Thyroid gland (tissue), 4 donors: ENCODE measurements at regions not wholly inside any gene's neighbourhood (a gene's known extent, or its start where the extent isn't known, plus 50 kb on each side); places are given as distances from the start of the nearest gene placed in this dataset.
A peak's percentile ranks its signal among the peaks of the same experiment; 100 is the strongest.

ENCODE experiments used
- DNase-seq, 2 donors: peaks; one replicate each; pipeline ENCODE4 v3.0.0-alpha.2; 2019
- H3K27ac ChIP-seq, 3 donors: fragments of 200-600 bp; sonication (generic); 1 replicate in 2 of 3; 2 replicates in 1 of 3; pipeline ENCODE4 v1.5.1; 2016 to 2019; ENCODE audit warnings: mild to moderate bottlenecking in 1 of 3, moderate library complexity in 1 of 3
- H3K27me3 ChIP-seq: fragments of 200-600 bp; sonication (generic); one replicate; pipeline ENCODE4 v1.5.1; 2019
- H3K36me3 ChIP-seq, 2 donors: fragments of 200-600 bp; sonication (generic); one replicate each; pipeline ENCODE4 v1.5.1; 2016 to 2019
- H3K4me1 ChIP-seq, 2 donors: fragments of 200-600 bp; sonication (generic); one replicate each; pipeline ENCODE4 v1.5.1; 2017 to 2019
- H3K4me3 ChIP-seq, 3 donors: fragments of 200-600 bp; sonication (generic); replicated peaks in 1 of 3; 1 replicate in 2 of 3; 2 replicates in 1 of 3; pipeline ENCODE4 v1.5.1; 2016; ENCODE audit warnings: mild to moderate bottlenecking in 1 of 3
- H3K9me3 ChIP-seq: fragments of 200-600 bp; sonication (generic); one replicate; pipeline ENCODE4 v1.5.1; 2017
- POLR2A ChIP-seq, 2 donors: fragments of 450-650 bp; IDR thresholded peaks; one replicate each; pipeline ENCODE4 v1.6.1; 2017; ENCODE audit warnings: antibody characterized with exemption in 2 of 2, mild to moderate bottlenecking in 2 of 2, moderate library complexity in 1 of 2
- WGBS, 2 donors: methylation state at CpG; one replicate each; pipeline ENCODE4 v1.1.5; 2017; 5-methylcytosine and 5-hydroxymethylcytosine counted together
- intact Hi-C: fragments of 100-400 bp; cut with DNase I; formaldehyde crosslinking; loops from one replicate; pipeline ENCODE4 v1.15.1; 2023
- TF ChIP-seq, protein P1 (sequence below), 6 experiments: fragments of 200-600 bp in 3 of 6; fragments of 450-650 bp in 3 of 6; sonication (generic) in 3 of 6; IDR thresholded peaks; one replicate each; pipeline ENCODE4 v1.5.1; 2016 to 2019; ENCODE audit warnings: antibody characterized with exemption in 6 of 6, mild to moderate bottlenecking in 2 of 6, inconsistent platforms in 1 of 6, moderate library complexity in 1 of 6

DNA sequence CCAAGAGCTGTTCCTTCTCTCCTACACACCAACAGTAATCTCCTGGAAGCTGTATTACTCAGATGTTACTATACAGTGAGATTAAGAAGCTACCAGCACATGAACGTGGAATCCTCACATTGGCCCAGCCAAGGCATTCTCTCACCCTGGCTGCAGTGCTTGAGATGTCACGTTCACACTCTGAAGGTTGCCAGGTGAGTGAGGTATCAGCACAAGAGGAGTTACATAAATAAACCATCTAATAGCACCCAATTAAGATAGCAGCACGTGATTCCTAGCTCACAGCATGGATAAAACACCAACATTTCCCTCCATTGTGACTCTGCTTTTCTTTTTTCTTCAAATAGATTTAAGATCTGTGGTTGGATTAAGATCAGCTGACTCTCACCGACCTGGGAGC lies 182.8 kb downstream of the PLPP3 start:
- H3K27ac ChIP-seq, result no peak overlapping the region
- intact Hi-C loops, result no loop called here
- TF ChIP-seq, protein P1, sequence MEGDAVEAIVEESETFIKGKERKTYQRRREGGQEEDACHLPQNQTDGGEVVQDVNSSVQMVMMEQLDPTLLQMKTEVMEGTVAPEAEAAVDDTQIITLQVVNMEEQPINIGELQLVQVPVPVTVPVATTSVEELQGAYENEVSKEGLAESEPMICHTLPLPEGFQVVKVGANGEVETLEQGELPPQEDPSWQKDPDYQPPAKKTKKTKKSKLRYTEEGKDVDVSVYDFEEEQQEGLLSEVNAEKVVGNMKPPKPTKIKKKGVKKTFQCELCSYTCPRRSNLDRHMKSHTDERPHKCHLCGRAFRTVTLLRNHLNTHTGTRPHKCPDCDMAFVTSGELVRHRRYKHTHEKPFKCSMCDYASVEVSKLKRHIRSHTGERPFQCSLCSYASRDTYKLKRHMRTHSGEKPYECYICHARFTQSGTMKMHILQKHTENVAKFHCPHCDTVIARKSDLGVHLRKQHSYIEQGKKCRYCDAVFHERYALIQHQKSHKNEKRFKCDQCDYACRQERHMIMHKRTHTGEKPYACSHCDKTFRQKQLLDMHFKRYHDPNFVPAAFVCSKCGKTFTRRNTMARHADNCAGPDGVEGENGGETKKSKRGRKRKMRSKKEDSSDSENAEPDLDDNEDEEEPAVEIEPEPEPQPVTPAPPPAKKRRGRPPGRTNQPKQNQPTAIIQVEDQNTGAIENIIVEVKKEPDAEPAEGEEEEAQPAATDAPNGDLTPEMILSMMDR (IDR thresholded peaks at IDR 0.05), result no peak
- no peak for TF ChIP-seq POLR2A (IDR thresholded peaks at IDR 0.05)
- H3K9me3 ChIP-seq, result no peaks in the 10 kb centered on the region
- H3K4me1 ChIP-seq, result peaks cover 18 to 21% of the 10 kb centered on the region in 2 donors
- no peaks in the 10 kb centered on the region for H3K36me3 ChIP-seq
- no peaks in the 10 kb centered on the region for H3K27me3 ChIP-seq
- peak; percentile 22 to 36 for DNase-seq
- WGBS, 2 donors, result 47 to 54% methylated on average over 4 of the region's 4 CpGs
- no peak overlapping the region for H3K4me3 ChIP-seq

DNA sequence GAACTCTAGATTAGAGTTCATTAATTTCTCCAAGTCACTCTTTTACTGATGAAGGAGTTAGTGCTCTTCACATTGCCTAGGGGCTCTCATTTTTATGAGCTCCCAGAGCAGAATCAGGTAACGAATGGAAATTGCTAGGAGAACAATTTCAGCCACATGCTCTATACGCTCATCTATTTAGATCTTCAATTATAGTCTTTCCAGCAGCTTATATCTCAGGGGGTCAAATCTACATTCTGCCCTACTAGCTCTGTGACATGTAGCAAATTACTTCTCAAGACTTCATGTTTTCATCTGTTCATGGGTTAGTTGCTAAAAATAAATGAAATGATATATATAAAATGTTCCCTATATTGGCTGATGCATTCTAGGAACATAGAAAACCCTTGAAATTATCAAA lies 183.6 kb downstream of the PLPP3 start:
- no peak overlapping the region for H3K27ac ChIP-seq
- no peak for DNase-seq
- 93 to 95% methylated on average over 2 of the region's 2 CpGs for WGBS, 2 donors
- intact Hi-C loops, result no loop called here
- no peak for TF ChIP-seq POLR2A (IDR thresholded peaks at IDR 0.05)
- TF ChIP-seq, protein P1 (IDR thresholded peaks at IDR 0.05), result no peak
- H3K36me3 ChIP-seq, result no peaks in the 10 kb centered on the region
- H3K4me3 ChIP-seq, result no peak overlapping the region
- no peaks in the 10 kb centered on the region for H3K9me3 ChIP-seq
- no peaks in the 10 kb centered on the region for H3K27me3 ChIP-seq
- H3K4me1 ChIP-seq, result peaks cover 18 to 21% of the 10 kb centered on the region in 2 donors

DNA sequence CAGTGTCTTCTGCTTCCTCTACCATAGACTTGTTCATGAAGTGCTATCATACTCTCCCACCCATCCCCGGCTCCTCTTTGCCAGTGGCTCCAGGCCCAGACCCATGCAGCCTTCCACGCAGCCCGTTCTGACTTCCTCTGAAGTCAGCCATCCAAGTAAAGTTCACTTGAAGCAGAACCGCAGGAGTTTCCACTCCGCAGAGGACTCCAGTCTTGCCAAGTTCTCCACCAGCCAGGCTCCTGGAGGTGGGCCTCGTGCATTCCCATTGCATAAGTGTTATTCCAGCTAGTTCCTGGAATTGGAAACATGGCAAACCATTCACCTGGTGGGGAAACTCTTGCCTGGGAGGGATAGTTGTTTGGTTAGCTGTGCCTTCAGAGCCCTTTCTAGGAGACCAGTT lies 185.1 kb downstream of the PLPP3 start:
- Histone ChIP-seq H3K27me3 (no peaks in the 10 kb centered on the region), H3K4me3 (no peak overlapping the region), H3K36me3 (no peaks in the 10 kb centered on the region), H3K9me3 (no peaks in the 10 kb centered on the region), H3K4me1 (peaks cover 12 to 20% of the 10 kb centered on the region in 2 donors), H3K27ac (peak overlapping the region; percentile 1 to 47 (median 24))
- TF ChIP-seq, protein P1 (IDR thresholded peaks at IDR 0.05), result no peak
- no peak for TF ChIP-seq POLR2A (IDR thresholded peaks at IDR 0.05)
- intact Hi-C loops, result no loop called here
- WGBS, 2 donors, result 22 to 33% methylated on average over 6 of the region's 6 CpGs
- peak; percentile 69 to 78 for DNase-seq

DNA sequence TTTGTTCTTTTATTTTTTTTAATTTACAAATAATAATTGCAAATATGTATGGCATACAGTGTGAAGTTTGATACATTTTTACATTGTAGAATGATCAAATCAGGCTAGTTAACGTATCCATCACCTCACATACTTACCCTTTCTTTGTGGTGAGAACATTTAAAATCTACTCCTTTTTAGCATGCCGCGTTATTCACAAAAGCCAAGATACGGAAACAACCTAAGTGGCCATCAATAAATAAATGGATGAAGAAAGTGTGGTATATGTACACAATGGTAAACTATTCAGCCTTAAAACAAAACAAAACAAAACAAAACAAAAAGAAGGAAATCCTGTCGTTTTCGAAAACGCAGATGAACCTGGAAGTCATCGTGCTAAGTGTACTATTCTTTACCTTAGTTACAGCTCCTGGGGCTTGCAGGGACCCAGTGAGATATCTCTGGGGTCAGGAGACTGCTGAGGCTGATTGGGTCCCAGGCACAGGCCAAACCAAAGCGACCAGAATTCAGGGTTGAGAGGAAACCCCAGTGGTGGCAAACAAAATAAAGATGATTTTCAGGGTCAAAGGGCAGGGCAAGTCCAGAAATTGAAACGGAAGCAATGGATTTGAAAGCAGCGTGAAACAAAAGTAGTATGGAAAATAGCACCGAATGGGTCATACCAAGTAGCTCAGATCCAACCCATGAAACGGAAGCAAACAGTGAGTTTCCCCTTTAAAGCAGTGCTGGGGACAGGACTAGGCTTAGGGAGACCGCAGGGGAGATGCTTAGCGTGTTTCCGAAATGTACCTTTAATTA lies 188.2 kb downstream of the PLPP3 start:
- Histone ChIP-seq H3K4me3 (no peak overlapping the region), H3K4me1 (peaks cover 5 to 18% of the 10 kb centered on the region in 2 donors), H3K27ac (no peak overlapping the region), H3K36me3 (no peaks in the 10 kb centered on the region), H3K9me3 (no peaks in the 10 kb centered on the region), H3K27me3 (no peaks in the 10 kb centered on the region)
- WGBS, 2 donors, result 85 to 86% methylated on average over 16 of the region's 16 CpGs
- TF ChIP-seq, protein P1 (IDR thresholded peaks at IDR 0.05), result no peak
- TF ChIP-seq POLR2A (IDR thresholded peaks at IDR 0.05), result no peak
- intact Hi-C loops, result no loop called here
- no peak for DNase-seq

DNA sequence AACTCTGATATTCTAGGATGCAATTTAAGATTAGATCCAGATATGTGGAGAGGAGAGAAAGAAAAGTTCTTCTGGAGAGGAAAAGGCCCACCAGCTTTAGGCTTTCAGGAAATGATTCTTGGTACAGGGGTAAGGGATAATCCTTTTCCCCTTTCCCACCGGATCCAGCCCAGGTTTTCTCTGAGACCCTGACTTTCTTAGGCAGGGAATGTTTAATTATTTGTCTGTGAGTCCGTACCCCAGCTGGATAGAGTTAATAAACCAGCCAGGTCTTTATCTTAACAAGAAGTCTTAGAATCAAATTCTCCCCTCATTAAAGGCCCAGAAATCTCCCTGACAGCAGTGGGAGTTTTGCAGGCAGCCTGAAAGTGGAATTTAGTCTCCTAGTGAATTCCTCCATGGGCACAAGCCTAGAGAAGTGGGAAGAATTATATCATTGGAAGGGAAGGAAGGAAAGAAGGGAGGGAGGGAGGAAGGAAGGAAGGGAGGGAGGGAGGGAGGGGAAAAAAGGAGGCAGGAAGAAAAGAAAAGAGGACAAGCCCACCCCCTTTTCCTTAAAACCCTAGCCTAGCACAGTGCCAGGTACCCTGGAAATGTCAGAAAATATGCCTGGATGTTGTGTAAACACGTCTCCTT lies 189.0 kb downstream of the PLPP3 start:
- H3K4me3 ChIP-seq, result no peak overlapping the region
- DNase-seq, result no peak
- no peak overlapping the region for H3K27ac ChIP-seq
- WGBS, 2 donors, result 66 to 69% methylated on average over 3 of the region's 3 CpGs
- intact Hi-C loops, result no loop called here
- TF ChIP-seq POLR2A (IDR thresholded peaks at IDR 0.05), result no peak
- TF ChIP-seq, protein P1 (IDR thresholded peaks at IDR 0.05), result no peak
- no peaks in the 10 kb centered on the region for H3K9me3 ChIP-seq
- peaks cover 5 to 18% of the 10 kb centered on the region in 2 donors for H3K4me1 ChIP-seq
- no peaks in the 10 kb centered on the region for H3K27me3 ChIP-seq
- no peaks in the 10 kb centered on the region for H3K36me3 ChIP-seq
